ENCODE measurements at regions not wholly inside any gene's neighbourhood (a gene's known extent, or its start where the extent isn't known, plus 50 kb on each side); places are given as distances from the start of the nearest gene placed in this dataset.

- TF ChIP-seq CTCF (IDR thresholded peaks at IDR 0.05; ENCODE audit: low read depth, low read length, missing control alignments), result peak; percentile 45
- no peak for DNase-seq (ENCODE audit: low read depth)
- H3K4me3 ChIP-seq (ENCODE audit: low read depth, low read length), result no peak overlapping the region
Observed at GRCh38 chr2:219997341-219997851, 370.0 kb downstream of the SLC4A3 start.

- no peak for DNase-seq (ENCODE audit: low read depth)
- no peak overlapping the region for H3K4me3 ChIP-seq (ENCODE audit: low read depth, low read length)
- TF ChIP-seq CTCF (IDR thresholded peaks at IDR 0.05; ENCODE audit: low read depth, low read length, missing control alignments), result no peak
Observed at GRCh38 chr2:219998107-219998506, 370.7 kb downstream of the SLC4A3 start.

GRCh38 chr2:219998714-219999227 is 371.3 kb downstream of the SLC4A3 start:
- TF ChIP-seq CTCF (IDR thresholded peaks at IDR 0.05; ENCODE audit: low read depth, low read length, missing control alignments), result peak; percentile 32
- DNase-seq (ENCODE audit: low read depth), result no peak
- H3K4me3 ChIP-seq (ENCODE audit: low read depth, low read length), result no peak overlapping the region

GRCh38 chr2:220000080-220000479 is 372.6 kb downstream of the SLC4A3 start:
- no peak for TF ChIP-seq CTCF (IDR thresholded peaks at IDR 0.05; ENCODE audit: low read depth, low read length, missing control alignments)
- no peak overlapping the region for H3K4me3 ChIP-seq (ENCODE audit: low read depth, low read length)
- DNase-seq (ENCODE audit: low read depth), result no peak

- TF ChIP-seq CTCF (IDR thresholded peaks at IDR 0.05; ENCODE audit: low read depth, low read length, missing control alignments), result no peak
- no peak overlapping the region for H3K4me3 ChIP-seq (ENCODE audit: low read depth, low read length)
- DNase-seq (ENCODE audit: low read depth), result no peak
Observed at GRCh38 chr2:220000586-220000985, 373.2 kb downstream of the SLC4A3 start.

GRCh38 chr2:220001751-220002150 is 374.3 kb downstream of the SLC4A3 start:
- no peak for DNase-seq (ENCODE audit: low read depth)
- no peak overlapping the region for H3K4me3 ChIP-seq (ENCODE audit: low read depth, low read length)
- TF ChIP-seq CTCF (IDR thresholded peaks at IDR 0.05; ENCODE audit: low read depth, low read length, missing control alignments), result no peak

- H3K4me3 ChIP-seq (ENCODE audit: low read depth, low read length), result no peak overlapping the region
Observed at GRCh38 chr2:220002251-220002650, 374.8 kb downstream of the SLC4A3 start.

More at GRCh38 chr2:220002251-220002650, 374.8 kb downstream of the SLC4A3 start:
- DNase-seq (ENCODE audit: low read depth), result no peak
- TF ChIP-seq CTCF (IDR thresholded peaks at IDR 0.05; ENCODE audit: low read depth, low read length, missing control alignments), result no peak
